K562 (cell line): ENCODE measurements at regions not wholly inside any gene's neighbourhood (a gene's known extent, or its start where the extent isn't known, plus 50 kb on each side); places are given as distances from the start of the nearest gene placed in this dataset.

ENCODE experiments used
- CREB1 ChIP-seq, 2 experiments: sonication (generic) in 1 of 2; formaldehyde crosslinking in 1 of 2; IDR thresholded peaks; 2 replicates each; pipeline versions ENCODE4 v1.6.1 to v1.8.0; 2012 to 2022; ENCODE audit warnings: inconsistent platforms in 1 of 2, mild to moderate bottlenecking in 1 of 2, missing genetic modification reagents in 1 of 2, moderate library complexity in 1 of 2
- EZH2 ChIP-seq: IDR thresholded peaks from 2 replicates; pipeline ENCODE4 v1.6.1; 2012; ENCODE audit warnings: low read depth, mild to moderate bottlenecking, inconsistent platforms, low read length, borderline replicate concordance
- GABPA ChIP-seq: fragments of 200-800 bp; sonication (Bioruptor generic); conservative IDR thresholded peaks from 2 replicates; pipeline ENCODE4 v1.6.1; 2016; ENCODE audit warnings: low read depth, missing genetic modification characterization, missing compliant biosample characterization
- GTF2F1 ChIP-seq: IDR thresholded peaks from 2 replicates; pipeline ENCODE4 v1.6.1; 2011; ENCODE audit warnings: low read depth, low read length, improper control_type of control experiment
- NFE2L1 ChIP-seq: fragments of 450-650 bp; IDR thresholded peaks from 2 replicates; pipeline ENCODE4 v1.6.1; 2016; ENCODE audit warnings: missing genetic modification characterization, low read depth, mild to moderate bottlenecking, missing compliant biosample characterization, moderate library complexity, borderline replicate concordance
- PHF8 ChIP-seq: fragments of 200-600 bp; sonication (generic); IDR thresholded peaks from 2 replicates; pipeline ENCODE4 v1.6.1; 2012; ENCODE audit warnings: mixed run types, mild to moderate bottlenecking, inconsistent platforms, low read length, moderate library complexity, borderline replicate concordance
- ZNF232 ChIP-seq: sonication (generic); formaldehyde crosslinking; IDR thresholded peaks from 2 replicates; pipeline ENCODE4 v1.8.0; 2022; ENCODE audit warnings: mild to moderate bottlenecking, missing genetic modification reagents
- ZNF561 ChIP-seq: fragments of 450-650 bp; formaldehyde crosslinking; conservative IDR thresholded peaks from 2 replicates; pipeline ENCODE4 v1.4.0; 2020; ENCODE audit warnings: mild to moderate bottlenecking, moderate library complexity
- TF ChIP-seq, protein P1 (sequence below), 3 experiments: IDR thresholded peaks in 2 of 3; conservative IDR thresholded peaks in 1 of 3; 2 replicates each; pipeline ENCODE4 v1.5.1; 2011 to 2012; ENCODE audit warnings: low read length in 3 of 3, mild to moderate bottlenecking in 3 of 3, control low read depth in 2 of 3, improper control_type of control experiment in 1 of 3, inconsistent platforms in 1 of 3, low read depth in 1 of 3, mixed read lengths in 1 of 3, moderate library complexity in 1 of 3; ENCODE audit not compliant: insufficient read depth in 2 of 3
- TF ChIP-seq, protein P2 (sequence below): IDR thresholded peaks from 2 replicates; pipeline ENCODE4 v1.6.1; 2012; ENCODE audit warnings: low read depth, low read length, improper control_type of control experiment, borderline replicate concordance
- TF ChIP-seq, protein P3 (sequence below): sonication (generic); formaldehyde crosslinking; IDR thresholded peaks from 2 replicates; pipeline ENCODE4 v1.8.0; 2022; ENCODE audit warnings: missing genetic modification reagents, mild to moderate bottlenecking, moderate library complexity, borderline replicate concordance

DNA sequence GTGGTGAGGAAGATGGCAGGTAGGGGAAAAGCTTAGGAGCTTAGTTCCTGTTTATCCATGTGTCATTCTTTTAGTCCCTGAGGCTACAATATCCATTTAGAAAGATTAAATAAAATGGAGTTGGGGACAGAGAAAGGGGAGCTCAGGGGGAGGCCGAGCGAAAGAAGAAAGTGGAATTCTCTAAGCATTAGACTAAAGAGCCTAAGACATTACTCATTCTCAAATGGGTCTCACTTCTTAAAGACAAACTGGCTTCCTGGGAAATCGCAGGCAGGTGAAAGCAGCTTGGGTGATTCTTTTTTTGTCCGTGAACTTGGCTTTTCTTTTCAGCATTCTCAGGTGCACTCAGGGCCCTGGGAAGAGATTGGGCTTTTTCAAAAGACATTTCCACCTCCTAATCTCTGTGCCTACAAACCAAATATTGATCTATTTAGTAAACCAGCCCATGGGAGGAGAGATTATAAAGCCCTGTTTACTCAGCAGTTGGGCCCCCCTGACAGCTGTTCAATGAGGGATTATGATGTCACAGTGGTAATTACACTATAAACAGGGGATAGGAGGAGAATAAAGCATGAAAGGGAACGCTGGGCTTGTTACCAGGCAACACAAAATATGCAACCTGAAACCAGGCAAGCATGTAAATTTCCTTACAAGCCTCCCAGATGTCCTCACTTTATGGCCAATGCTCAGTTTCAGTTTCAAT, 584.0 kb downstream of the ACTL7B start:
- TF ChIP-seq NFE2L1 (tag) (no peak), ZNF561 (CRISPR knock-in tag) (no peak), CREB1 (IDR thresholded peaks at IDR 0.05) (no peak), CREB1 (CRISPR knock-in tag; IDR thresholded peaks at IDR 0.05) (no peak), PHF8 (no peak), ZNF232 (CRISPR knock-in tag) (no peak), EZH2 (no peak), GTF2F1 (no peak), GABPA (tag) (no peak)
- TF ChIP-seq, protein P1, sequence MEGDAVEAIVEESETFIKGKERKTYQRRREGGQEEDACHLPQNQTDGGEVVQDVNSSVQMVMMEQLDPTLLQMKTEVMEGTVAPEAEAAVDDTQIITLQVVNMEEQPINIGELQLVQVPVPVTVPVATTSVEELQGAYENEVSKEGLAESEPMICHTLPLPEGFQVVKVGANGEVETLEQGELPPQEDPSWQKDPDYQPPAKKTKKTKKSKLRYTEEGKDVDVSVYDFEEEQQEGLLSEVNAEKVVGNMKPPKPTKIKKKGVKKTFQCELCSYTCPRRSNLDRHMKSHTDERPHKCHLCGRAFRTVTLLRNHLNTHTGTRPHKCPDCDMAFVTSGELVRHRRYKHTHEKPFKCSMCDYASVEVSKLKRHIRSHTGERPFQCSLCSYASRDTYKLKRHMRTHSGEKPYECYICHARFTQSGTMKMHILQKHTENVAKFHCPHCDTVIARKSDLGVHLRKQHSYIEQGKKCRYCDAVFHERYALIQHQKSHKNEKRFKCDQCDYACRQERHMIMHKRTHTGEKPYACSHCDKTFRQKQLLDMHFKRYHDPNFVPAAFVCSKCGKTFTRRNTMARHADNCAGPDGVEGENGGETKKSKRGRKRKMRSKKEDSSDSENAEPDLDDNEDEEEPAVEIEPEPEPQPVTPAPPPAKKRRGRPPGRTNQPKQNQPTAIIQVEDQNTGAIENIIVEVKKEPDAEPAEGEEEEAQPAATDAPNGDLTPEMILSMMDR (IDR thresholded peaks at IDR 0.05 in 2 of 3, conservative IDR thresholded peaks at IDR 0.05 in 1 of 3; ENCODE audit: insufficient read depth in 2 of 3, low read depth in 1 of 3, low read length in 3 of 3) = no peak
- TF ChIP-seq, protein P2, sequence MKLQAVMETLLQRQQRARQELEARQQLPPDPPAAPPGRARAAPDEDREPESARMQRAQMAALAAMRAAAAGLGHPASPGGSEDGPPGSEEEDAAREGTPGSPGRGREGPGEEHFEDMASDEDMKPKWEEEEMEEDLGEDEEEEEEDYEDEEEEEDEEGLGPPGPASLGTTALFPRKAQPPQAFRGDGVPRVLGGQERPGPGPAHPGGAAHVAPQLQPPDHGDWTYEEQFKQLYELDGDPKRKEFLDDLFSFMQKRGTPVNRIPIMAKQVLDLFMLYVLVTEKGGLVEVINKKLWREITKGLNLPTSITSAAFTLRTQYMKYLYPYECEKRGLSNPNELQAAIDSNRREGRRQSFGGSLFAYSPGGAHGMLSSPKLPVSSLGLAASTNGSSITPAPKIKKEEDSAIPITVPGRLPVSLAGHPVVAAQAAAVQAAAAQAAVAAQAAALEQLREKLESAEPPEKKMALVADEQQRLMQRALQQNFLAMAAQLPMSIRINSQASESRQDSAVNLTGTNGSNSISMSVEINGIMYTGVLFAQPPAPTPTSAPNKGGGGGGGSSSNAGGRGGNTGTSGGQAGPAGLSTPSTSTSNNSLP = no peak
- TF ChIP-seq, protein P3, sequence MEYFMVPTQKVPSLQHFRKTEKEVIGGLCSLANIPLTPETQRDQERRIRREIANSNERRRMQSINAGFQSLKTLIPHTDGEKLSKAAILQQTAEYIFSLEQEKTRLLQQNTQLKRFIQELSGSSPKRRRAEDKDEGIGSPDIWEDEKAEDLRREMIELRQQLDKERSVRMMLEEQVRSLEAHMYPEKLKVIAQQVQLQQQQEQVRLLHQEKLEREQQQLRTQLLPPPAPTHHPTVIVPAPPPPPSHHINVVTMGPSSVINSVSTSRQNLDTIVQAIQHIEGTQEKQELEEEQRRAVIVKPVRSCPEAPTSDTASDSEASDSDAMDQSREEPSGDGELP (CRISPR knock-in tag) = no peak
